Suprapubic skin (tissue), 3 donors: ENCODE measurements at regions not wholly inside any gene's neighbourhood (a gene's known extent, or its start where the extent isn't known, plus 50 kb on each side); places are given as distances from the start of the nearest gene placed in this dataset.

Source experiments
- POLR2A ChIP-seq, 2 donors: fragments of 450-650 bp; IDR thresholded peaks; one replicate each; pipeline ENCODE4 v1.6.1; 2017; ENCODE audit warnings: antibody characterized with exemption in 2 of 2, mild to moderate bottlenecking in 2 of 2, moderate library complexity in 2 of 2
- TF ChIP-seq, protein P1 (sequence below), 2 donors: fragments of 200-600 bp in 1 of 2; fragments of 450-650 bp in 1 of 2; sonication (generic) in 1 of 2; IDR thresholded peaks; one replicate each; pipeline ENCODE4 v1.5.1; 2016 to 2019; ENCODE audit warnings: antibody characterized with exemption in 2 of 2, mild to moderate bottlenecking in 1 of 2, moderate library complexity in 1 of 2

DNA sequence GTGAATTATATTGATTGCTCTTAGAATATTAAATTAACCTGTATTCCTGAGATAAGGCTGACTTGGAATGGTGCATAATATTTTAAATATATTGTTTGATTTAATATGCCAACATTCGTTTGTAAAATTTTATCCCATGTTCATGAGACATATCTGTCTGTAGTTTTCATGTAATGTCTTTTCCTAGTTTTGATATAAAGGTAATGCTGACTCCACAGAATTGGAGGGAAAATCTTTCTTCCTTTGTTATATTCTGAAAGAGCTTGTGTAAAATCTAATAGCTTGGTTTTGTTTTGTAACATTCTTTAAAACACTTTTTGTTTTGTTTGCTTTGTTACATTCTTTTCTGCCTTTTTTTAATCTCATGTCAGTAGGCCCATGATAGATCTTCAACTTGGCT is 657.0 kb downstream of the DNAJB9 start:
- TF ChIP-seq, protein P1, sequence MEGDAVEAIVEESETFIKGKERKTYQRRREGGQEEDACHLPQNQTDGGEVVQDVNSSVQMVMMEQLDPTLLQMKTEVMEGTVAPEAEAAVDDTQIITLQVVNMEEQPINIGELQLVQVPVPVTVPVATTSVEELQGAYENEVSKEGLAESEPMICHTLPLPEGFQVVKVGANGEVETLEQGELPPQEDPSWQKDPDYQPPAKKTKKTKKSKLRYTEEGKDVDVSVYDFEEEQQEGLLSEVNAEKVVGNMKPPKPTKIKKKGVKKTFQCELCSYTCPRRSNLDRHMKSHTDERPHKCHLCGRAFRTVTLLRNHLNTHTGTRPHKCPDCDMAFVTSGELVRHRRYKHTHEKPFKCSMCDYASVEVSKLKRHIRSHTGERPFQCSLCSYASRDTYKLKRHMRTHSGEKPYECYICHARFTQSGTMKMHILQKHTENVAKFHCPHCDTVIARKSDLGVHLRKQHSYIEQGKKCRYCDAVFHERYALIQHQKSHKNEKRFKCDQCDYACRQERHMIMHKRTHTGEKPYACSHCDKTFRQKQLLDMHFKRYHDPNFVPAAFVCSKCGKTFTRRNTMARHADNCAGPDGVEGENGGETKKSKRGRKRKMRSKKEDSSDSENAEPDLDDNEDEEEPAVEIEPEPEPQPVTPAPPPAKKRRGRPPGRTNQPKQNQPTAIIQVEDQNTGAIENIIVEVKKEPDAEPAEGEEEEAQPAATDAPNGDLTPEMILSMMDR (IDR thresholded peaks at IDR 0.05): no peak
- TF ChIP-seq POLR2A (IDR thresholded peaks at IDR 0.05): no peak
